Cardiac septum (tissue), 1 donor: ENCODE measurements at regions not wholly inside any gene's neighbourhood (a gene's known extent, or its start where the extent isn't known, plus 50 kb on each side); places are given as distances from the start of the nearest gene placed in this dataset.

Experiments used
- DNase-seq: peaks from one replicate; pipeline ENCODE4 v3.0.0-alpha.2; 2020; ENCODE audit warnings: low spot score
- intact Hi-C: fragments of 100-400 bp; cut with DNase I; formaldehyde crosslinking; loops from one replicate; pipeline ENCODE4 v1.14.0; 2022
- donor health status: DM: no; HTN: no; CAD: no.

GRCh38 chr4:136554033-136554432, 978.3 kb downstream of the PCDH18 start:
- no peak for DNase-seq
- intact Hi-C loops: no loop called here

GRCh38 chr4:136551753-136552152, 980.5 kb downstream of the PCDH18 start:
- intact Hi-C loops: no loop called here
- no peak for DNase-seq

- no peak for DNase-seq
- intact Hi-C loops: no loop called here
Observed at GRCh38 chr4:136540747-136541146, 991.5 kb downstream of the PCDH18 start.

GRCh38 chr4:136528131-136528530, 1004.2 kb downstream of the PCDH18 start:
- no peak for DNase-seq
- intact Hi-C loops: no loop called here

GRCh38 chr4:136526517-136526916, 1005.8 kb downstream of the PCDH18 start:
- intact Hi-C loops: no loop called here
- no peak for DNase-seq

GRCh38 chr4:136524039-136524438, 1008.3 kb downstream of the PCDH18 start:
- DNase-seq: no peak
- intact Hi-C loops: no loop called here

GRCh38 chr4:136516371-136516770, 1015.9 kb downstream of the PCDH18 start:
- intact Hi-C loops: no loop called here
- no peak for DNase-seq

GRCh38 chr4:136505020-136505419, 1027.3 kb downstream of the PCDH18 start:
- intact Hi-C loops: no loop called here
- no peak for DNase-seq

- no peak for DNase-seq
- intact Hi-C loops: no loop called here
Observed at GRCh38 chr4:136495851-136496250, 1036.4 kb downstream of the PCDH18 start.

GRCh38 chr4:136495076-136495475, 1037.2 kb downstream of the PCDH18 start:
- no peak for DNase-seq
- intact Hi-C loops: no loop called here

GRCh38 chr4:136489101-136489500, 1043.2 kb downstream of the PCDH18 start:
- DNase-seq: no peak
- intact Hi-C loops: no loop called here

GRCh38 chr4:136484996-136485395, 1047.3 kb downstream of the PCDH18 start:
- DNase-seq: no peak
- intact Hi-C loops: no loop called here

- intact Hi-C loops: no loop called here
- no peak for DNase-seq
Observed at GRCh38 chr4:136476753-136477152, 1055.5 kb downstream of the PCDH18 start.

GRCh38 chr4:136471051-136471450, 1061.2 kb downstream of the PCDH18 start:
- intact Hi-C loops: no loop called here
- no peak for DNase-seq

- DNase-seq: no peak
- intact Hi-C loops: no loop called here
Observed at GRCh38 chr4:136465691-136466090, 1066.6 kb downstream of the PCDH18 start.

GRCh38 chr4:136463941-136464340, 1068.4 kb downstream of the PCDH18 start:
- intact Hi-C loops: no loop called here
- DNase-seq: no peak

GRCh38 chr4:136461533-136461932, 1070.8 kb downstream of the PCDH18 start:
- no peak for DNase-seq
- intact Hi-C loops: no loop called here

- intact Hi-C loops: no loop called here
- DNase-seq: peak; percentile 61
Observed at GRCh38 chr4:136458326-136458725, 1074.0 kb downstream of the PCDH18 start.

- DNase-seq: no peak
- intact Hi-C loops: no loop called here
Observed at GRCh38 chr4:136457577-136457976, 1074.7 kb downstream of the PCDH18 start.

- intact Hi-C loops: no loop called here
- no peak for DNase-seq
Observed at GRCh38 chr4:136457004-136457403, 1075.3 kb downstream of the PCDH18 start.

- intact Hi-C loops: no loop called here
- DNase-seq: peak; percentile 68
Observed at GRCh38 chr4:136443006-136443405, 1089.3 kb downstream of the PCDH18 start.

- intact Hi-C loops: no loop called here
- no peak for DNase-seq
Observed at GRCh38 chr4:136442447-136442846, 1089.8 kb downstream of the PCDH18 start.
